GM23338 (cell line): ENCODE measurements at regions not wholly inside any gene's neighbourhood (a gene's known extent, or its start where the extent isn't known, plus 50 kb on each side); places are given as distances from the start of the nearest gene placed in this dataset.

ENCODE experiments used
- CREB1 ChIP-seq: fragments of 250-450 bp; sonication (Bioruptor Pico); IDR thresholded peaks from 2 replicates; pipeline ENCODE4 v1.5.0; 2020; ENCODE audit warnings: low read depth, mild to moderate bottlenecking, moderate library complexity
- CTCF ChIP-seq, 2 experiments: fragments of 200-600 bp in 1 of 2; sonication (generic) in 1 of 2; conservative IDR thresholded peaks; 2 replicates each; pipeline versions ENCODE4 v1.5.1 to v1.6.1; 2016 to 2017; ENCODE audit warnings: antibody characterized with exemption in 2 of 2, low read depth in 2 of 2, mild to moderate bottlenecking in 2 of 2, moderate library complexity in 1 of 2
- EZH2 ChIP-seq: fragments of 200-600 bp; sonication (generic); IDR thresholded peaks from one replicate; pipeline ENCODE4 v1.8.0; 2017; ENCODE audit warnings: antibody characterized with exemption, mild to moderate bottlenecking, low read depth; ENCODE audit not compliant: unreplicated experiment
- EZH2phosphoT487 ChIP-seq: fragments of 200-600 bp; sonication (generic); IDR thresholded peaks from one replicate; pipeline ENCODE4 v1.8.1; 2018; ENCODE audit warnings: antibody characterized with exemption; ENCODE audit not compliant: unreplicated experiment
- JUNB ChIP-seq: IDR thresholded peaks from one replicate; pipeline ENCODE4 v1.6.1; 2016; ENCODE audit warnings: antibody characterized with exemption; ENCODE audit not compliant: unreplicated experiment
- POLR2AphosphoS5 ChIP-seq: IDR thresholded peaks from 2 replicates; pipeline ENCODE4 v1.6.1; 2016; ENCODE audit warnings: antibody characterized with exemption, low read depth
- STAT1 ChIP-seq: IDR thresholded peaks from one replicate; pipeline ENCODE4 v1.6.1; 2016; ENCODE audit warnings: antibody characterized with exemption; ENCODE audit not compliant: unreplicated experiment
- ZNF114 ChIP-seq: fragments of 250-450 bp; sonication (Bioruptor Pico); IDR thresholded peaks from 2 replicates; pipeline ENCODE4 v1.5.0; 2020; ENCODE audit warnings: mild to moderate bottlenecking, moderate library complexity
- TF ChIP-seq, protein P1 (sequence below): fragments of 250-450 bp; sonication (Bioruptor Pico); IDR thresholded peaks from 2 replicates; pipeline ENCODE4 v1.5.0; 2020; ENCODE audit warnings: mild to moderate bottlenecking, moderate library complexity
- TF ChIP-seq, protein P2 (sequence below): IDR thresholded peaks from one replicate; pipeline ENCODE4 v1.6.1; 2018; ENCODE audit warnings: antibody characterized with exemption; ENCODE audit not compliant: unreplicated experiment

GRCh38 chr3:23071758-23072157 lies 131.4 kb upstream of the UBE2E2 start:
- TF ChIP-seq CTCF (conservative IDR thresholded peaks at IDR 0.05; ENCODE audit: low read depth in 2 of 2) (no peak), POLR2AphosphoS5 (no peak), EZH2 (no peak), CREB1 (no peak), EZH2phosphoT487 (no peak), JUNB (no peak), ZNF114 (CRISPR knock-in tag) (no peak), STAT1 (no peak)
- TF ChIP-seq, protein P1, sequence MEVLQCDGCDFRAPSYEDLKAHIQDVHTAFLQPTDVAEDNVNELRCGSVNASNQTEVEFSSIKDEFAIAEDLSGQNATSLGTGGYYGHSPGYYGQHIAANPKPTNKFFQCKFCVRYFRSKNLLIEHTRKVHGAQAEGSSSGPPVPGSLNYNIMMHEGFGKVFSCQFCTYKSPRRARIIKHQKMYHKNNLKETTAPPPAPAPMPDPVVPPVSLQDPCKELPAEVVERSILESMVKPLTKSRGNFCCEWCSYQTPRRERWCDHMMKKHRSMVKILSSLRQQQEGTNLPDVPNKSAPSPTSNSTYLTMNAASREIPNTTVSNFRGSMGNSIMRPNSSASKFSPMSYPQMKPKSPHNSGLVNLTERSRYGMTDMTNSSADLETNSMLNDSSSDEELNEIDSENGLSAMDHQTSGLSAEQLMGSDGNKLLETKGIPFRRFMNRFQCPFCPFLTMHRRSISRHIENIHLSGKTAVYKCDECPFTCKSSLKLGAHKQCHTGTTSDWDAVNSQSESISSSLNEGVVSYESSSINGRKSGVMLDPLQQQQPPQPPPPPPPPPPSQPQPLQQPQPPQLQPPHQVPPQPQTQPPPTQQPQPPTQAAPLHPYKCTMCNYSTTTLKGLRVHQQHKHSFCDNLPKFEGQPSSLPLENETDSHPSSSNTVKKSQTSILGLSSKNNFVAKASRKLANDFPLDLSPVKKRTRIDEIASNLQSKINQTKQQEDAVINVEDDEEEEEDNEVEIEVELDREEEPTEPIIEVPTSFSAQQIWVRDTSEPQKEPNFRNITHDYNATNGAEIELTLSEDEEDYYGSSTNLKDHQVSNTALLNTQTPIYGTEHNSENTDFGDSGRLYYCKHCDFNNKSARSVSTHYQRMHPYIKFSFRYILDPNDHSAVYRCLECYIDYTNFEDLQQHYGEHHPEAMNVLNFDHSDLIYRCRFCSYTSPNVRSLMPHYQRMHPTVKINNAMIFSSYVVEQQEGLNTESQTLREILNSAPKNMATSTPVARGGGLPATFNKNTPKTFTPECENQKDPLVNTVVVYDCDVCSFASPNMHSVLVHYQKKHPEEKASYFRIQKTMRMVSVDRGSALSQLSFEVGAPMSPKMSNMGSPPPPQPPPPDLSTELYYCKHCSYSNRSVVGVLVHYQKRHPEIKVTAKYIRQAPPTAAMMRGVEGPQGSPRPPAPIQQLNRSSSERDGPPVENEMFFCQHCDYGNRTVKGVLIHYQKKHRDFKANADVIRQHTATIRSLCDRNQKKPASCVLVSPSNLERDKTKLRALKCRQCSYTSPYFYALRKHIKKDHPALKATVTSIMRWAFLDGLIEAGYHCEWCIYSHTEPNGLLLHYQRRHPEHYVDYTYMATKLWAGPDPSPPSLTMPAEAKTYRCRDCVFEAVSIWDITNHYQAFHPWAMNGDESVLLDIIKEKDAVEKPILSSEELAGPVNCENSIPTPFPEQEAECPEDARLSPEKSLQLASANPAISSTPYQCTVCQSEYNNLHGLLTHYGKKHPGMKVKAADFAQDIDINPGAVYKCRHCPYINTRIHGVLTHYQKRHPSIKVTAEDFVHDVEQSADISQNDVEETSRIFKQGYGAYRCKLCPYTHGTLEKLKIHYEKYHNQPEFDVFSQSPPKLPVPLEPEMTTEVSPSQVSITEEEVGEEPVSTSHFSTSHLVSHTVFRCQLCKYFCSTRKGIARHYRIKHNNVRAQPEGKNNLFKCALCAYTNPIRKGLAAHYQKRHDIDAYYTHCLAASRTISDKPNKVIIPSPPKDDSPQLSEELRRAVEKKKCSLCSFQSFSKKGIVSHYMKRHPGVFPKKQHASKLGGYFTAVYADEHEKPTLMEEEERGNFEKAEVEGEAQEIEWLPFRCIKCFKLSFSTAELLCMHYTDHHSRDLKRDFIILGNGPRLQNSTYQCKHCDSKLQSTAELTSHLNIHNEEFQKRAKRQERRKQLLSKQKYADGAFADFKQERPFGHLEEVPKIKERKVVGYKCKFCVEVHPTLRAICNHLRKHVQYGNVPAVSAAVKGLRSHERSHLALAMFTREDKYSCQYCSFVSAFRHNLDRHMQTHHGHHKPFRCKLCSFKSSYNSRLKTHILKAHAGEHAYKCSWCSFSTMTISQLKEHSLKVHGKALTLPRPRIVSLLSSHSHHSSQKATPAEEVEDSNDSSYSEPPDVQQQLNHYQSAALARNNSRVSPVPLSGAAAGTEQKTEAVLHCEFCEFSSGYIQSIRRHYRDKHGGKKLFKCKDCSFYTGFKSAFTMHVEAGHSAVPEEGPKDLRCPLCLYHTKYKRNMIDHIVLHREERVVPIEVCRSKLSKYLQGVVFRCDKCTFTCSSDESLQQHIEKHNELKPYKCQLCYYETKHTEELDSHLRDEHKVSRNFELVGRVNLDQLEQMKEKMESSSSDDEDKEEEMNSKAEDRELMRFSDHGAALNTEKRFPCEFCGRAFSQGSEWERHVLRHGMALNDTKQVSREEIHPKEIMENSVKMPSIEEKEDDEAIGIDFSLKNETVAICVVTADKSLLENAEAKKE (CRISPR knock-in tag), result no peak
- TF ChIP-seq, protein P2, sequence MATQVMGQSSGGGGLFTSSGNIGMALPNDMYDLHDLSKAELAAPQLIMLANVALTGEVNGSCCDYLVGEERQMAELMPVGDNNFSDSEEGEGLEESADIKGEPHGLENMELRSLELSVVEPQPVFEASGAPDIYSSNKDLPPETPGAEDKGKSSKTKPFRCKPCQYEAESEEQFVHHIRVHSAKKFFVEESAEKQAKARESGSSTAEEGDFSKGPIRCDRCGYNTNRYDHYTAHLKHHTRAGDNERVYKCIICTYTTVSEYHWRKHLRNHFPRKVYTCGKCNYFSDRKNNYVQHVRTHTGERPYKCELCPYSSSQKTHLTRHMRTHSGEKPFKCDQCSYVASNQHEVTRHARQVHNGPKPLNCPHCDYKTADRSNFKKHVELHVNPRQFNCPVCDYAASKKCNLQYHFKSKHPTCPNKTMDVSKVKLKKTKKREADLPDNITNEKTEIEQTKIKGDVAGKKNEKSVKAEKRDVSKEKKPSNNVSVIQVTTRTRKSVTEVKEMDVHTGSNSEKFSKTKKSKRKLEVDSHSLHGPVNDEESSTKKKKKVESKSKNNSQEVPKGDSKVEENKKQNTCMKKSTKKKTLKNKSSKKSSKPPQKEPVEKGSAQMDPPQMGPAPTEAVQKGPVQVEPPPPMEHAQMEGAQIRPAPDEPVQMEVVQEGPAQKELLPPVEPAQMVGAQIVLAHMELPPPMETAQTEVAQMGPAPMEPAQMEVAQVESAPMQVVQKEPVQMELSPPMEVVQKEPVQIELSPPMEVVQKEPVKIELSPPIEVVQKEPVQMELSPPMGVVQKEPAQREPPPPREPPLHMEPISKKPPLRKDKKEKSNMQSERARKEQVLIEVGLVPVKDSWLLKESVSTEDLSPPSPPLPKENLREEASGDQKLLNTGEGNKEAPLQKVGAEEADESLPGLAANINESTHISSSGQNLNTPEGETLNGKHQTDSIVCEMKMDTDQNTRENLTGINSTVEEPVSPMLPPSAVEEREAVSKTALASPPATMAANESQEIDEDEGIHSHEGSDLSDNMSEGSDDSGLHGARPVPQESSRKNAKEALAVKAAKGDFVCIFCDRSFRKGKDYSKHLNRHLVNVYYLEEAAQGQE, result no peak
